ENCODE measurements at regions not wholly inside any gene's neighbourhood (a gene's known extent, or its start where the extent isn't known, plus 50 kb on each side); places are given as distances from the start of the nearest gene placed in this dataset.

GRCh38 chr11:109819410-109819809, 273.8 kb upstream of the ZC3H12C start:
- Histone ChIP-seq H3K27ac (ENCODE audit: low read depth, low read length, severe bottlenecking) (no peak overlapping the region), H3K36me3 (ENCODE audit: control insufficient read depth, insufficient read depth, low read length) (no peaks in the 10 kb centered on the region), H3K4me3 (ENCODE audit: extremely low read depth, insufficient read depth, low read length, poor library complexity, severe bottlenecking) (no peak overlapping the region), H3K4me1 (ENCODE audit: control insufficient read depth, insufficient read depth, low read length, poor library complexity, severe bottlenecking) (no peaks in the 10 kb centered on the region), H3K9me3 (ENCODE audit: control insufficient read depth, low read length) (no peaks in the 10 kb centered on the region)
- WGBS, 2 experiments (ENCODE audit: insufficient coverage in 2 of 2), result 80% methylated on average over 1 of the region's 3 CpGs; no CpG with 5 or more reads in 1 of the 2 experiments

DNA sequence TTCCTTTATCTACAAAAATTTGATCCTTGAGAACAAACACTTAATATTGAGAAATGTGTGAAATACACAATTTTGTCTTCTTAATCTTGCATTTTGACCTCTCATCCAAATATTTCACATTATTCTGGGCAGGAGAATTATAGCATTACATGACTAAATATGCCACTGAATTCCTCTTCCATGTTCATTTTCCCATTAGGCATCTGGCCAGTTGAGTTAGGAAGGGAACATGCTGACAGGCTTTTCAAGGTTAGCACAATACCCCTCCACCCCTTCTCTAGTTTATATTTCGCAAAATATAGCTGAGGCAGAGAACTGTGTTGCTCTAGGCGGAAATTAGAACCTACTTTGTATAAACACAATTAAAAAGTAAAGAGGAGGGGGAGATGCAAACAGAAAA, 271.7 kb upstream of the ZC3H12C start:
- Histone ChIP-seq H3K36me3 (ENCODE audit: control insufficient read depth, insufficient read depth, low read length) (no peaks in the 10 kb centered on the region), H3K27ac (ENCODE audit: low read depth, low read length, severe bottlenecking) (no peak overlapping the region), H3K4me1 (ENCODE audit: control insufficient read depth, insufficient read depth, low read length, poor library complexity, severe bottlenecking) (no peaks in the 10 kb centered on the region), H3K4me3 (ENCODE audit: extremely low read depth, insufficient read depth, low read length, poor library complexity, severe bottlenecking) (no peak overlapping the region), H3K9me3 (ENCODE audit: control insufficient read depth, low read length) (no peaks in the 10 kb centered on the region)
- no CpG with 5 or more reads among the region's 2 CpGs for WGBS, 2 experiments (ENCODE audit: insufficient coverage in 2 of 2)

GRCh38 chr11:109822436-109823102, 270.6 kb upstream of the ZC3H12C start:
- Histone ChIP-seq H3K4me1 (ENCODE audit: control insufficient read depth, insufficient read depth, low read length, poor library complexity, severe bottlenecking) (no peaks in the 10 kb centered on the region), H3K9me3 (ENCODE audit: control insufficient read depth, low read length) (no peaks in the 10 kb centered on the region), H3K36me3 (ENCODE audit: control insufficient read depth, insufficient read depth, low read length) (no peaks in the 10 kb centered on the region), H3K27ac (ENCODE audit: low read depth, low read length, severe bottlenecking) (no peak overlapping the region), H3K4me3 (ENCODE audit: extremely low read depth, insufficient read depth, low read length, poor library complexity, severe bottlenecking) (no peak overlapping the region)
- WGBS, 2 experiments (ENCODE audit: insufficient coverage in 2 of 2), result 79 to 91% methylated on average over 3 to 5 of the region's 6 CpGs

DNA sequence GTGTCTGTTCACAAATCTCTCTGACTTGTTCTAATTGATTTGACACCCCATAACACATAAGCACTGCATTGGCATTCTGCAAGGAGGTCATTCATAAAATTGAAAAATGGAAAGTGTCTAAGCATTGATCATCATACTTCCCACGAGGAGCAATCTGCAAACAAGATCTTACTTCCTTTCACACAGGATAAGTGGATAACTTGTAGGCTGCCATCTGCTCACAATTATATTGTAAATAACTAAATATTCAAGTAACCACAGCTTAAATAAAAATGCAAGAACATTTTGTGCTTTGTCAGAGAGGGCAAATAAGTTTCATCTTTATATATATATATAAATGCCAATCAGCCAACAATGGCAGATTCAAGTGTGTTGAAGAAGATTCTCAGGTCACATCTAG, 264.8 kb upstream of the ZC3H12C start:
- Histone ChIP-seq H3K27ac (ENCODE audit: low read depth, low read length, severe bottlenecking) (no peak overlapping the region), H3K4me3 (ENCODE audit: extremely low read depth, insufficient read depth, low read length, poor library complexity, severe bottlenecking) (no peak overlapping the region), H3K9me3 (ENCODE audit: control insufficient read depth, low read length) (no peaks in the 10 kb centered on the region), H3K4me1 (ENCODE audit: control insufficient read depth, insufficient read depth, low read length, poor library complexity, severe bottlenecking) (no peaks in the 10 kb centered on the region), H3K36me3 (ENCODE audit: control insufficient read depth, insufficient read depth, low read length) (no peaks in the 10 kb centered on the region)
- WGBS, 2 experiments (ENCODE audit: insufficient coverage in 2 of 2), result no CpG with 5 or more reads among the region's 1 CpG

- H3K9me3 ChIP-seq (ENCODE audit: control insufficient read depth, low read length), result no peaks in the 10 kb centered on the region
- H3K36me3 ChIP-seq (ENCODE audit: control insufficient read depth, insufficient read depth, low read length), result no peaks in the 10 kb centered on the region
- no peaks in the 10 kb centered on the region for H3K4me1 ChIP-seq (ENCODE audit: control insufficient read depth, insufficient read depth, low read length, poor library complexity, severe bottlenecking)
- H3K27ac ChIP-seq (ENCODE audit: low read depth, low read length, severe bottlenecking), result no peak overlapping the region
- WGBS, 2 experiments (ENCODE audit: insufficient coverage in 2 of 2), result 96% methylated on average over 3 of the region's 4 CpGs; no CpG with 5 or more reads in 1 of the 2 experiments
- H3K4me3 ChIP-seq (ENCODE audit: extremely low read depth, insufficient read depth, low read length, poor library complexity, severe bottlenecking), result no peak overlapping the region
Observed at GRCh38 chr11:109838026-109838425, 255.2 kb upstream of the ZC3H12C start.

DNA sequence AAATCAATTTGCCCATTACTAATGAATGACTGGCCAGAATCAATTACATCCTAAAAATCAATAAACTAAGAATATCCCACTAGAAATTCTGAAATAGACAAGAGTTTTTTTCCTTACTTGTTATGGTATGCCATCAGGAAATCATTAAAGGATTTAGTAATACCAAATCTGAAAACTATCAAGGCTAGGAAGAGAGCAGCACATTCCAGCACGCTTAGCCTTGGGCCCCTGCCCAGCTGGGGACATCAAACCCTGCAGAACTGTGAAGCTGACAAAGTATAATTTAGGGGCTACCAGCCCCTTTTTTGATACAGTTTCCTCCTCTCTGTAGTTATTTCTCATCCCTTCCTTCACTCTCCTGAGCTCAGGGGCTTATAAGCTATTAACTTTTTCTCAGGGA, 247.8 kb upstream of the ZC3H12C start:
- Histone ChIP-seq H3K9me3 (ENCODE audit: control insufficient read depth, low read length) (no peaks in the 10 kb centered on the region), H3K4me1 (ENCODE audit: control insufficient read depth, insufficient read depth, low read length, poor library complexity, severe bottlenecking) (no peaks in the 10 kb centered on the region), H3K4me3 (ENCODE audit: extremely low read depth, insufficient read depth, low read length, poor library complexity, severe bottlenecking) (no peak overlapping the region), H3K36me3 (ENCODE audit: control insufficient read depth, insufficient read depth, low read length) (no peaks in the 10 kb centered on the region), H3K27ac (ENCODE audit: low read depth, low read length, severe bottlenecking) (no peak overlapping the region)
- WGBS, 2 experiments (ENCODE audit: insufficient coverage in 2 of 2), result 100% methylated on average over 1 of the region's 1 CpG; no CpG with 5 or more reads in 1 of the 2 experiments

DNA sequence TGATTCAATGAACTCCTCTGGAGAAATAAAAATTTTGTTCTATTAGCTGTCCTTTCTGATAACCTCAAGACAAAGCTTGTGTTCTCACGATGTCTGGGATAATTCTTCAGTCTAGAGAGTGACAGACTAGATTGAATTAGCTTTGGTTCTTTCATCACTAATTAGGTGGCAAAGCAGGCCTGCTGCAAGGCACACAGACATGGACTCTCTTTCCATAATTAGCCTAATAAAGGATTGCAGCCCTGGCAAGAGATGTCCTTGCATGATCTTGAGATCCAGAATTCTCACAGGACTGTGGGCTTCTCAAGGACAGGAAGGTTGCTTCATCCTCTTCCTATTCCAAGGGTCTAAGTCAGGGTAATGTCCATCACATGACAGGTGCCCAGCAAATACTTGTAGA, 245.6 kb upstream of the ZC3H12C start:
- Histone ChIP-seq H3K4me3 (ENCODE audit: extremely low read depth, insufficient read depth, low read length, poor library complexity, severe bottlenecking) (no peak overlapping the region), H3K9me3 (ENCODE audit: control insufficient read depth, low read length) (no peaks in the 10 kb centered on the region), H3K36me3 (ENCODE audit: control insufficient read depth, insufficient read depth, low read length) (no peaks in the 10 kb centered on the region), H3K4me1 (ENCODE audit: control insufficient read depth, insufficient read depth, low read length, poor library complexity, severe bottlenecking) (no peaks in the 10 kb centered on the region), H3K27ac (ENCODE audit: low read depth, low read length, severe bottlenecking) (no peak overlapping the region)
- WGBS, 2 experiments (ENCODE audit: insufficient coverage in 2 of 2), result no CpG with 5 or more reads among the region's 1 CpG

DNA sequence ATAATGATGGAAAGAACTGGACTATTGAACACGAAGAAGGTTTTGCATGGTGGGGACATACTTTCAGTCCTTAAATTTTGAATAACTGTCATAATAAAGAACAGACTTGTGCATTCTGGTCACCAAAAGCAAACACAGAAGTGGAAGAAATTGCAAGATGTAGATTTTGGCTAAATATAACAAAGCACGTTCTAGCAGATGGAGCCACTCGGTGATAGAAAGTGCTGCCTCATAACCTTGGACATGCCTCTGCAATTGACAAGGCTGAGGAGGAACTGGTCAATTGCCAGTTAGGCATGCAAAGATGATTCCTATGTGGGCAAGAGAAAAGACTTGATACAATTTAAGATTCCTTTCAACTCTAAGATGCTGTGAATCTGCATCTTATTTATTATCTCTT, 244.1 kb upstream of the ZC3H12C start:
- no peaks in the 10 kb centered on the region for H3K4me1 ChIP-seq (ENCODE audit: control insufficient read depth, insufficient read depth, low read length, poor library complexity, severe bottlenecking)

DNA sequence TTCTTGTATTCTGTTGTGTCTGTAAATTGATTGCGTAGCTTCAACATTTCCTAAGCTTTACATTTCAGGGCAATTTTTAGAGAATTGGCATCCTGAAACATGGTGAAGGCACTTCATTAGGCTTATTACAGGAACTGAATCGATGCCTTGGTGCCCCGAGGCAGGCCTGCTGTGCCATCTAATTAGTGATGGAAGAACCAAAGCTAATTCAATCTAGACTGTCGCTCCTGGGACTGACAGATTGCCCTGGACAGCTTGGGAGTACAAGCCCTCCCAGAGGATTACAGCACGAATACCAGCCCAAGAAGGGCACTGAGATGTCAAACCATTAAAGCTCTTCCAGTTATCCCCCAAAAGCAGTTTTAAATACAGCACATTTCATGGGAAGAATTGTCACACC, 243.2 kb upstream of the ZC3H12C start:
- 90 to 93% methylated on average over 4 of the region's 5 CpGs for WGBS, 2 experiments (ENCODE audit: insufficient coverage in 2 of 2)

More for the DNA sequence above, 244.1 kb upstream of the ZC3H12C start:
- H3K9me3 ChIP-seq (ENCODE audit: control insufficient read depth, low read length), result no peaks in the 10 kb centered on the region
- WGBS, 2 experiments (ENCODE audit: insufficient coverage in 2 of 2), result 95 to 100% methylated on average over 3 of the region's 3 CpGs
- no peak overlapping the region for H3K4me3 ChIP-seq (ENCODE audit: extremely low read depth, insufficient read depth, low read length, poor library complexity, severe bottlenecking)
- no peaks in the 10 kb centered on the region for H3K36me3 ChIP-seq (ENCODE audit: control insufficient read depth, insufficient read depth, low read length)
- H3K27ac ChIP-seq (ENCODE audit: low read depth, low read length, severe bottlenecking), result no peak overlapping the region

DNA sequence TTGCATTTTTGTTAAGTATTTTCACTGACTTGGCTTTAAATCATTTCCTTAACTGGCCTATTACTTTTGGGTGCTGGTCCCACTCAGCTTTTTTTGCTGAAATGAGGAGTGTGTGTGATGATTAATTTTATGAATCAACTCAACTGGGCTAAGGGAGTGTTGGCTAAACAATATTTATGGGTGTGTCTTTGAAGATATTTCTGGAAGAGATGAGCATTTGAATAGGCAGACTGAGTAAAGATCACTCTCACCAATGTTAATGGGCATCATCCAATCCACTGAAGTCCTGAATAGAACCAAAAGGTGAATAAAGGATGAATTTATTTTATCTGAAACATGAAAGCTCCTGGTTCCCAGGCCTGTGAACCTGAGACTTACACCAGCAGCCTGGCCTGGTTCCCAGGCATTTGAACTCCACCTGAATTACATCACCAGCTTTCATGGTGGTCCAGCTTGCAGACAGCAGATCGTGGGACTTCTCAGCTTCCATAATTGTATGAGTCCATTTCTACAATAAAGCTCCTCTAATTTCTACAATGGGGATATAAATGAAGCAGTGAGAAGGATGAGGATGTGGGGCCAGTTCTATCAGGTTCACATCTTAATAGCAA, 241.3 kb upstream of the ZC3H12C start:
- no peaks in the 10 kb centered on the region for H3K36me3 ChIP-seq (ENCODE audit: control insufficient read depth, insufficient read depth, low read length)
- H3K9me3 ChIP-seq (ENCODE audit: control insufficient read depth, low read length), result no peaks in the 10 kb centered on the region
- H3K4me1 ChIP-seq (ENCODE audit: control insufficient read depth, insufficient read depth, low read length, poor library complexity, severe bottlenecking), result no peaks in the 10 kb centered on the region
- WGBS, 2 experiments (ENCODE audit: insufficient coverage in 2 of 2), result no CpG with 5 or more reads among the region's 1 CpG
- H3K4me3 ChIP-seq (ENCODE audit: extremely low read depth, insufficient read depth, low read length, poor library complexity, severe bottlenecking), result no peak overlapping the region
- no peak overlapping the region for H3K27ac ChIP-seq (ENCODE audit: low read depth, low read length, severe bottlenecking)

More for the DNA sequence above, 243.2 kb upstream of the ZC3H12C start:
- Histone ChIP-seq H3K4me3 (ENCODE audit: extremely low read depth, insufficient read depth, low read length, poor library complexity, severe bottlenecking) (no peak overlapping the region), H3K4me1 (ENCODE audit: control insufficient read depth, insufficient read depth, low read length, poor library complexity, severe bottlenecking) (no peaks in the 10 kb centered on the region), H3K27ac (ENCODE audit: low read depth, low read length, severe bottlenecking) (no peak overlapping the region), H3K9me3 (ENCODE audit: control insufficient read depth, low read length) (no peaks in the 10 kb centered on the region), H3K36me3 (ENCODE audit: control insufficient read depth, insufficient read depth, low read length) (no peaks in the 10 kb centered on the region)

GRCh38 chr11:109853156-109853776, 239.9 kb upstream of the ZC3H12C start:
- H3K4me3 ChIP-seq (ENCODE audit: extremely low read depth, insufficient read depth, low read length, poor library complexity, severe bottlenecking), result no peak overlapping the region
- no peaks in the 10 kb centered on the region for H3K36me3 ChIP-seq (ENCODE audit: control insufficient read depth, insufficient read depth, low read length)
- WGBS, 2 experiments (ENCODE audit: insufficient coverage in 2 of 2), result 68 to 93% methylated on average over 2 to 3 of the region's 5 CpGs
- no peaks in the 10 kb centered on the region for H3K4me1 ChIP-seq (ENCODE audit: control insufficient read depth, insufficient read depth, low read length, poor library complexity, severe bottlenecking)
- no peaks in the 10 kb centered on the region for H3K9me3 ChIP-seq (ENCODE audit: control insufficient read depth, low read length)
- H3K27ac ChIP-seq (ENCODE audit: low read depth, low read length, severe bottlenecking), result no peak overlapping the region

All from mesodermal cell (in vitro differentiated cells).